Common myeloid progenitor, CD34-positive (primary cell): ENCODE measurements at regions not wholly inside any gene's neighbourhood (a gene's known extent, or its start where the extent isn't known, plus 50 kb on each side); places are given as distances from the start of the nearest gene placed in this dataset.
"Not testable (repeated sequence)": the region's sequence is repeated elsewhere in the genome, so short reads cannot be mapped to it uniquely, and the experiment has no call there.

Experiments
- CTCF ChIA-PET: fragments of 350-600 bp; sonication (Branson Sonifier 250); formaldehyde crosslinking; loops from one replicate; lab custom pipeline; 2021; ENCODE audit warnings: antibody characterized with exemption; lab: Charles Lee
- POLR2A ChIA-PET: fragments of 350-600 bp; sonication (Branson Sonifier 250); formaldehyde crosslinking; loops from one replicate; lab custom pipeline; 2021; ENCODE audit warnings: antibody characterized with exemption; lab: Charles Lee
- DNase-seq, 3 donors: peaks; one replicate each; pipeline versions ENCODE4 v3.0.0 to v3.0.0-alpha.2; 2013
- H3K27ac ChIP-seq, 2 experiments: 1 replicate in 1 of 2; 2 replicates in 1 of 2; pipeline ENCODE4 v1.7.0; 2013; ENCODE audit warnings: inconsistent platforms in 2 of 2, low read length in 2 of 2, mild to moderate bottlenecking in 2 of 2, low read depth in 1 of 2, moderate library complexity in 1 of 2; ENCODE audit not compliant: severe bottlenecking in 2 of 2, insufficient read depth in 1 of 2, poor library complexity in 1 of 2
- H3K27me3 ChIP-seq, 5 experiments: replicated peaks in 2 of 5; 1 replicate in 3 of 5; 2 replicates in 2 of 5; pipeline versions ENCODE4 v1.6.1 to v1.7.0; 2013; ENCODE audit warnings: low read length in 4 of 5, mild to moderate bottlenecking in 2 of 5, moderate library complexity in 2 of 5, inconsistent platforms in 1 of 5; ENCODE audit not compliant: insufficient read depth in 5 of 5, control insufficient read depth in 4 of 5
- H3K36me3 ChIP-seq, 4 experiments: 1 replicate in 2 of 4; 2 replicates in 2 of 4; pipeline versions ENCODE4 v1.6.1 to v1.7.0; 2013; ENCODE audit warnings: low read length in 3 of 4, control low read depth in 1 of 4, mild to moderate bottlenecking in 1 of 4; ENCODE audit not compliant: control insufficient read depth in 4 of 4, insufficient read depth in 4 of 4
- H3K4me1 ChIP-seq, 4 experiments: 1 replicate in 3 of 4; 2 replicates in 1 of 4; pipeline versions ENCODE4 v1.6.1 to v1.7.1; 2013; ENCODE audit warnings: low read length in 3 of 4, mild to moderate bottlenecking in 3 of 4, control low read depth in 1 of 4, inconsistent platforms in 1 of 4, moderate library complexity in 1 of 4; ENCODE audit not compliant: control insufficient read depth in 4 of 4, insufficient read depth in 4 of 4; ENCODE audit errors: control extremely low read depth in 1 of 4
- H3K4me3 ChIP-seq, 7 experiments: 1 replicate in 4 of 7; 2 replicates in 3 of 7; pipeline versions ENCODE4 v1.5.1 to v1.7.0; 2013; ENCODE audit warnings: mild to moderate bottlenecking in 7 of 7, low read length in 6 of 7, moderate library complexity in 6 of 7, inconsistent platforms in 2 of 7, low read depth in 2 of 7, control low read depth in 1 of 7; ENCODE audit not compliant: insufficient read depth in 4 of 7, control insufficient read depth in 1 of 7; ENCODE audit errors: extremely low read depth in 1 of 7
- H3K9me3 ChIP-seq, 5 experiments: 1 replicate in 4 of 5; 2 replicates in 1 of 5; pipeline versions ENCODE4 v1.6.1 to v1.7.1; 2013; ENCODE audit warnings: low read length in 4 of 5, mild to moderate bottlenecking in 2 of 5, inconsistent platforms in 1 of 5, low read depth in 1 of 5, moderate library complexity in 1 of 5; ENCODE audit not compliant: control insufficient read depth in 4 of 5, insufficient read depth in 2 of 5; ENCODE audit errors: control extremely low read depth in 1 of 5
- WGBS: methylation state at CpG from one replicate; pipeline ENCODE4 v1.1.5; 2013; ENCODE audit not compliant: insufficient coverage; 5-methylcytosine and 5-hydroxymethylcytosine counted together

DNA sequence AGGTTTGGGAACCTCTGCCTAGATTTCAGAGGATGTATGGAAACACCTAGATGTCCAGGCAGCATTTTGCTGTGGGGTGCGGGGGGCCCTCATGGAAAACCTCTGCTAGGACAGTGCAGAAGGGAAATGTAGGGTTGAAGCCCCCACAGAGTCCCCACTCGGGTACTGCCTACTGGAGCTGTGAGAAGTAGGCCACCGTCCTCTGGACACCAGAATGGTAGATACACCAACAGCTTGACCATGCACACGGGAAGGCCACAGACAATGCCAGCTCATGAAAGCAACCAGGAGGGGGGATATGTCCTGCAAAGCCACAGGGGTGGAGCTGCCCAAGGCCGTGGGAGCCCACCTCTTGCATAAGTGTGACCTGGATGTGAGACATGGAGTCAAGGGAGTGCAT, 1336.5 kb downstream of the SPATA31A7 start:
- POLR2A ChIA-PET, CTCF ChIA-PET, H3K36me3 ChIP-seq, H3K9me3 ChIP-seq, H3K4me1 ChIP-seq, H3K27me3 ChIP-seq, DNase-seq, H3K27ac ChIP-seq, H3K4me3 ChIP-seq: not testable (repeated sequence)
- WGBS, result no CpG with 5 or more reads among the region's 5 CpGs

DNA sequence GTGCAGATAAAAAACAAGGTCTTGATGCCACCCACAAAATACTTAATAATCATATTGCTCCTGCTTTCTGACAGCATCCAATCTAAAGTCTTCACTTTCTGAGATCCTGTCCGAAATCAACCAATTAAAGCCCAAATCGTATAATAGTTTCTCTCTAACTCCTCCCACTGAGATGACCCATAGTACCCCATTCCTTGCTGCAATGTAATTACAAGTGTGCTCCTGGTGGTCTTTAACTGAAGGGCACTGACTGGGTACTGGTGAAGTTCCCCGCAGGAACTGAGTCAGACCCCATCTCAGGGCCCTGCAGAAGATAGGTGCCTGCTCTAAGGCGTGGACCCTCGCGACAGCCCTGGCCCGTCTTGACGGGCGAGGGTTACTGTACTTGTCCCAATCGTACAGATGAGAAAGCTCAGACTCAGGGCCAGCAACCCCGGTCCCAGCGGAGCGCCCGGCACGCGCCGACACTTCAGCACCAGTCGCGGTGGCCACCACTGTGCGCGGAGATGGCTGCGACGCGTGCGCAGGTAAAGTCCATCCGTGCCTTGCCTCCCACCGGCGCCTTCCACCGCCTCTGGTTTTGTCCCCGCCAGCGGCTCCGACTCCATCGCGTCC, 1342.4 kb downstream of the SPATA31A7 start:
- H3K4me3 ChIP-seq, result peak overlapping the region in 1 of 7 experiments; percentile 52
- DNase-seq, H3K27ac ChIP-seq, H3K4me1 ChIP-seq, H3K36me3 ChIP-seq, CTCF ChIA-PET, H3K27me3 ChIP-seq, POLR2A ChIA-PET, H3K9me3 ChIP-seq: not testable (repeated sequence)
- no CpG with 5 or more reads among the region's 34 CpGs for WGBS

DNA sequence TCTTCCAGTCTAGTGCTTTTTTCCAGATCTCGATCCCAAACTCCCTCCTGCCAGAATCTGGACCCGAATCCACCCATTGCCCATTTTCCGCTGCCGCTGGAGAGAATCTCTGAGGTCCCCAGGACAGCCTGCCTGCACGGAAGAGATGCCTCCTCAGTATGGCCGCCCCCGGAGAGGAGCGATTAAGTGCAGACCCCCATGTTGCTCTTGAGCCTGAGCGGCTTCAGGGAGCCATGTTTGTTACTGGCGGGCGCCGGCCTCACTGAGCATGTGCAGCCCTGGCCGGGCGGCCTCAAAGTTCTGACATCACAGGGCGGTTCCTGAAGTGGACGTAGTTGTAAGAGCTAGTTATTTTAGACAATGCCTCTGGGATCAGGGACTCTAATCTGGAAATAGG, 1342.9 kb downstream of the SPATA31A7 start:
- H3K4me3 ChIP-seq, result peak overlapping the region in 1 of 7 experiments; percentile 28
- POLR2A ChIA-PET, H3K36me3 ChIP-seq, DNase-seq, H3K9me3 ChIP-seq, H3K27me3 ChIP-seq, H3K4me1 ChIP-seq, CTCF ChIA-PET, H3K27ac ChIP-seq: not testable (repeated sequence)
- no CpG with 5 or more reads among the region's 16 CpGs for WGBS

DNA sequence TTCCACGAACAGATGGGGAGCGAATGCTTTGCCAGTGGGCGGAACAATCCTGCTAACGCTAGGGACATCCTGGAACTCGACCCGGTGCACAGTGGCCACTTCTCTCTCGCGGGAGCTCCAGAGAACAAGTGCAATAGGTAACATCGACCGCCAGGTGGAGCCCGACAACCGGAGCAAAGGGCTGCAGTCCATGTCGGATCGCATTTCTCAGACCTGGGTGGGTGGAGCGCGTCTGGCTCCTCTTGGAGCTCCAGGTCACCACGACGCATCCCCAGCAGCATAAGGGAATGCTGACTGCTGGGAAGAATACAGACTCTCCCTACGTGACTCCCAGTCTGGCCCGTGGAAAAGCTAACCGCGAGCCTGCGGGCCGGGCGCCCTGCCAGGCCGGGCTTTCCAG, 1360.7 kb downstream of the SPATA31A7 start:
- CTCF ChIA-PET, POLR2A ChIA-PET, DNase-seq, H3K9me3 ChIP-seq, H3K4me3 ChIP-seq, H3K4me1 ChIP-seq, H3K36me3 ChIP-seq, H3K27me3 ChIP-seq, H3K27ac ChIP-seq: not testable (repeated sequence)
- WGBS, result no CpG with 5 or more reads among the region's 26 CpGs

DNA sequence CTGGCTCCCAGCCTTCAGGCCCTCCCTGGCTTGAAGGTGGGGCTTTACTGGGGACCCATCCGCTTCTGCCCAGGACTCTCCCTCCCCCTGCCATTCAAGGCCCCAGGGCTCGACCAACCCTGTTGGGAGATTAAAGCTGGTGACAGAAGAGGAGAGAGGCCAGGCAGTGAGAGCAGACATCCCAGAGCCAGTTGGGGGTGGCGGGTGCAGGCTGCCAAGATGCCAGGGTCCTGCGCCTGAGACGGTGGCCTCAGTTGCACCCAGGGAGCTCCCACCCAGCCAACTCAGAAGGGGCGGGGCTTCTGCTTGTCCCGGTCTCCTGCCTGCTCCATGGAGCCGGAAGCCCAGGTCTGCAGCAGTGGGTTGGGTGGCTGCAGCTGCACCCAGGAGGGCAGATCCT, 1370.8 kb downstream of the SPATA31A7 start:
- H3K36me3 ChIP-seq, H3K27me3 ChIP-seq, POLR2A ChIA-PET, DNase-seq, H3K4me1 ChIP-seq, CTCF ChIA-PET, H3K9me3 ChIP-seq, H3K27ac ChIP-seq, H3K4me3 ChIP-seq: not testable (repeated sequence)
- no CpG with 5 or more reads among the region's 8 CpGs for WGBS

DNA sequence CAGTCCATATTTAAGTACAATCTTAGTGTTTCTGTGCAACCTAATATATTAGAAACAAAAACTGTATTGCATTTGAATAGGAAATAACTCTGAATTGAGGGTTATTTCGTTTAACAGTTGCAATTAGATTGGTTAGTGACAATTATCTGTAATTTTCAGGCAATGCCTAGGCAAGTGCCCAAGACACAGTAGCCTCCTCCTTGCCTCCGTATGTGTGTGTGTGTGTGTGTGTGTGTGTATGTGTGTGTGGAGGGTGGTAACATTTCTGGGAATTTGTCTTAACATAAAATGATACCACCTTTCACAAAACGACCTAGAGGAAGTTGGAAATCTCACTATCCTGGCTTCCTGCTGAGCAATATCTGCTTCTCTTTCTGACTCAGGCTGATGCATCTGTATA, 1375.3 kb downstream of the SPATA31A7 start:
- DNase-seq, POLR2A ChIA-PET, H3K27me3 ChIP-seq, H3K27ac ChIP-seq, H3K4me3 ChIP-seq, CTCF ChIA-PET, H3K4me1 ChIP-seq, H3K9me3 ChIP-seq, H3K36me3 ChIP-seq: not testable (repeated sequence)
- WGBS, result no CpG with 5 or more reads among the region's 3 CpGs

DNA sequence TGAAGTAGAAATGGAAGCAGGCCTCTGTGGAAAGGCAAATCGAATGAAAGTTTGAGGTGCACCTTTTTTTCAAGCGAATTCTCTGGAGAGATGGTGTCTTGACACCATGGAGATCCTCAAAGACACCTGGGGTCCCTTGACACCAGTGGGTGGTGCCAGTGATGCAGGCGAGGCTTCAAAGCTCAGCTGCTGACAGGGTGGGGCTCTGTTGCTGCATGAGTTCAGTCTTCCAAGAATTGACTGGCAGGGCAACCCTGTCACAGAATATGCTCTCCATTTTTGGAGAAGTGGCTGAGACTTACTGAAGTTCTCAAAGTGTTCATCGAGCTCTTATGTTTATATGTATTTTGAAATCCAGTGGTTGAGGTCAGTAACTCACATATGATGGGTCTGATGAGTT, 1376.6 kb downstream of the SPATA31A7 start:
- H3K36me3 ChIP-seq, POLR2A ChIA-PET, H3K27ac ChIP-seq, H3K27me3 ChIP-seq, CTCF ChIA-PET, H3K4me1 ChIP-seq, DNase-seq, H3K9me3 ChIP-seq, H3K4me3 ChIP-seq: not testable (repeated sequence)
- WGBS, result no CpG with 5 or more reads among the region's 4 CpGs
